ENCODE measurements at regions not wholly inside any gene's neighbourhood (a gene's known extent, or its start where the extent isn't known, plus 50 kb on each side); places are given as distances from the start of the nearest gene placed in this dataset.
"Not testable (repeated sequence)": the region's sequence is repeated elsewhere in the genome, so short reads cannot be mapped to it uniquely, and the experiment has no call there.

GRCh38 chr1:146389178-146389577 is 160.4 kb upstream of the NOTCH2NLA start:
- H3K27me3 ChIP-seq (replicated peaks in 1 of 4; ENCODE audit: control extremely low read depth in 1 of 4, control insufficient read depth in 3 of 4, insufficient read depth in 4 of 4, low read length in 3 of 4); H4K20me1 ChIP-seq (ENCODE audit: control insufficient read depth, insufficient read depth, low read length, poor library complexity, severe bottlenecking); H3K4me1 ChIP-seq (ENCODE audit: control insufficient read depth in 2 of 2, insufficient read depth in 2 of 2, low read length in 2 of 2); H3K9me3 Mint-ChIP-seq (ENCODE audit: insufficient read depth); H3K4me2 ChIP-seq (replicated peaks; ENCODE audit: low read depth, low read length, poor library complexity, severe bottlenecking); H3K27ac Mint-ChIP-seq; H3K36me3 ChIP-seq (replicated peaks in 1 of 2; ENCODE audit: control extremely low read depth in 1 of 2, control insufficient read depth in 1 of 2, extremely low read depth in 1 of 2, insufficient read depth in 2 of 2, low read length in 1 of 2); H3K9me3 ChIP-seq (ENCODE audit: control extremely low read depth in 1 of 3, control insufficient read depth in 2 of 3, insufficient read depth in 1 of 3, low read length in 2 of 3); POLR2A ChIA-PET; H3K4me1 Mint-ChIP-seq; H3K27ac ChIP-seq (ENCODE audit: low read length in 2 of 2); CTCF ChIA-PET; H3K27me3 Mint-ChIP-seq; H2AFZ ChIP-seq (ENCODE audit: insufficient read depth, low read depth, low read length, poor library complexity, severe bottlenecking); H3K79me2 ChIP-seq (ENCODE audit: control insufficient read depth, insufficient read depth, low read length); H3K4me3 Mint-ChIP-seq; DNase-seq; intact Hi-C loops (cut with micrococcal nuclease); H3K4me3 ChIP-seq (ENCODE audit: control extremely low read depth in 1 of 5, extremely low read depth in 1 of 5, insufficient read depth in 1 of 5, low read depth in 2 of 5, low read length in 4 of 5); H3K9ac ChIP-seq (ENCODE audit: low read length); ATAC-seq (ENCODE audit: low read depth): not testable (repeated sequence)
- WGBS (ENCODE audit: insufficient coverage) = no CpG with 5 or more reads among the region's 6 CpGs

DNA sequence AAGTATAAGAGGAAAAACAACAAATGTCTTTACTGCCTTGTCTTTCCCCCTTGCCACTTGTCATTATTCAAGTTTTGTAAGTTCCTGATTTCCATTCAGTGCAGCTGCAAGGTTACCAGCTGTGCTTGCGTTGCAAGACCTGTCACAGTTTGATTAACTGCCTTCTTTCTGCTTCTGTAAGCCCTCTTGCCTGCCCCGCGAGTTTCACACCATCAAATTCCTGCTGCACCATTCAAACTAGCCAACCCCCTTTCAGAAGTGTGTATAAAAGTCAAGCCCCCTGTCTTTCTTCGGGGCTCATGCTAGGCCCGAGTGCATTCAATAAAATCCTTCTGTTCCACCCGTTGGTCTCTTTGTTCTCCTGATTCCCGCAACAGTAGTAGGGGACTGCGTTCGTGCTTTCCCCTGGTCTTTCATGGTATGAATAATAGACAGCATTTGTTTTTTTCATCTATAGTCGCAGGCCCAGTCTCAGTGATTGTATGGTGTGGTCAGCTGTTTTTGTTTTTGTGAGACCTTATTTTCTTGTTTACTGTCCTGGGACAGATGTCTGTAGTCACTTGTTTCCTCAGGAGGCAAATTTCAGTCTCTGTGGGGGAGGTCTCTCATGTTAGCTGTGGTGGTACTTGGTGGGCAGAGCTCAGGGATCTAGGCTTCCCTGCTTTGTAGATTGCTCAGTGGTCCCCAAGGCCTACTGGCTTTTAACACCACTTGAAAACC is 159.1 kb upstream of the NOTCH2NLA start:
- CTCF ChIA-PET; H3K9me3 ChIP-seq (ENCODE audit: control extremely low read depth in 1 of 3, control insufficient read depth in 2 of 3, insufficient read depth in 1 of 3, low read length in 2 of 3); H4K20me1 ChIP-seq (ENCODE audit: control insufficient read depth, insufficient read depth, low read length, poor library complexity, severe bottlenecking); H2AFZ ChIP-seq (ENCODE audit: insufficient read depth, low read depth, low read length, poor library complexity, severe bottlenecking); H3K27me3 Mint-ChIP-seq; H3K79me2 ChIP-seq (ENCODE audit: control insufficient read depth, insufficient read depth, low read length); ATAC-seq (ENCODE audit: low read depth); H3K27me3 ChIP-seq (replicated peaks in 1 of 4; ENCODE audit: control extremely low read depth in 1 of 4, control insufficient read depth in 3 of 4, insufficient read depth in 4 of 4, low read length in 3 of 4); H3K4me1 Mint-ChIP-seq; H3K4me1 ChIP-seq (ENCODE audit: control insufficient read depth in 2 of 2, insufficient read depth in 2 of 2, low read length in 2 of 2); H3K9ac ChIP-seq (ENCODE audit: low read length); intact Hi-C loops (cut with micrococcal nuclease); H3K9me3 Mint-ChIP-seq (ENCODE audit: insufficient read depth); H3K36me3 ChIP-seq (replicated peaks in 1 of 2; ENCODE audit: control extremely low read depth in 1 of 2, control insufficient read depth in 1 of 2, extremely low read depth in 1 of 2, insufficient read depth in 2 of 2, low read length in 1 of 2): not testable (repeated sequence)
- peak overlapping the region; percentile 53 for H3K4me2 ChIP-seq (replicated peaks; ENCODE audit: low read depth, low read length, poor library complexity, severe bottlenecking)
- Mint-ChIP-seq H3K27ac (peak overlapping the region; percentile 100), H3K4me3 (peak overlapping the region; percentile 96)
- peak; percentile 51 for DNase-seq
- peak overlapping the region; percentile 88 to 93 for H3K27ac ChIP-seq (ENCODE audit: low read length in 2 of 2)
- POLR2A ChIA-PET = interaction anchor here (0.5 to 1.4 kb wide), 6 partner anchors 10 to 1842 kb away, joined by 3 to 44 read pairs (median 4); no protein-coding TSS in a partner anchor
- WGBS (ENCODE audit: insufficient coverage) = no CpG with 5 or more reads among the region's 10 CpGs
- peak overlapping the region in 3 of 5 experiments; percentile 48 to 62 (median 52) for H3K4me3 ChIP-seq (ENCODE audit: control extremely low read depth in 1 of 5, extremely low read depth in 1 of 5, insufficient read depth in 1 of 5, low read depth in 2 of 5, low read length in 4 of 5)

GRCh38 chr1:146386851-146387749 is 158.3 kb upstream of the NOTCH2NLA start:
- Mint-ChIP-seq H3K27ac (peak overlapping the region; percentile 100), H3K4me3 (peak overlapping the region; percentile 96)
- POLR2A ChIA-PET = interaction anchor here (0.5 to 1.4 kb wide), 6 partner anchors 9 to 1841 kb away, joined by 3 to 44 read pairs (median 4); no protein-coding TSS in a partner anchor
- Histone ChIP-seq H3K9ac (ENCODE audit: low read length) (peak overlapping the region; percentile 67), H3K4me2 (replicated peaks; ENCODE audit: low read depth, low read length, poor library complexity, severe bottlenecking) (peak overlapping the region; percentile 53), H2AFZ (ENCODE audit: insufficient read depth, low read depth, low read length, poor library complexity, severe bottlenecking) (peak overlapping the region; percentile 51), H3K4me3 (ENCODE audit: control extremely low read depth in 1 of 5, extremely low read depth in 1 of 5, insufficient read depth in 1 of 5, low read depth in 2 of 5, low read length in 4 of 5) (peak overlapping the region; percentile 39 to 62 (median 52)), H3K27ac (ENCODE audit: low read length in 2 of 2) (peak overlapping the region; percentile 88 to 93)
- H3K27me3 Mint-ChIP-seq; H3K9me3 ChIP-seq (ENCODE audit: control extremely low read depth in 1 of 3, control insufficient read depth in 2 of 3, insufficient read depth in 1 of 3, low read length in 2 of 3); H3K4me1 Mint-ChIP-seq; intact Hi-C loops (cut with micrococcal nuclease); H3K9me3 Mint-ChIP-seq (ENCODE audit: insufficient read depth); H3K27me3 ChIP-seq (replicated peaks in 1 of 4; ENCODE audit: control extremely low read depth in 1 of 4, control insufficient read depth in 3 of 4, insufficient read depth in 4 of 4, low read length in 3 of 4); H3K36me3 ChIP-seq (replicated peaks in 1 of 2; ENCODE audit: control extremely low read depth in 1 of 2, control insufficient read depth in 1 of 2, extremely low read depth in 1 of 2, insufficient read depth in 2 of 2, low read length in 1 of 2); H3K79me2 ChIP-seq (ENCODE audit: control insufficient read depth, insufficient read depth, low read length); H3K4me1 ChIP-seq (ENCODE audit: control insufficient read depth in 2 of 2, insufficient read depth in 2 of 2, low read length in 2 of 2); H4K20me1 ChIP-seq (ENCODE audit: control insufficient read depth, insufficient read depth, low read length, poor library complexity, severe bottlenecking): not testable (repeated sequence)
- CTCF ChIA-PET = interaction anchor here (0.6 kb wide), 1 partner anchor 10 kb away, joined by 3 read pairs; no protein-coding TSS in a partner anchor
- ATAC-seq (ENCODE audit: low read depth) = peak; percentile 84
- DNase-seq = peak; percentile 92
- 0% methylated on average over 8 of the region's 39 CpGs for WGBS (ENCODE audit: insufficient coverage)

All from B cell (primary cell).